Fibroblast of pulmonary artery (primary cell): ENCODE measurements at regions not wholly inside any gene's neighbourhood (a gene's known extent, or its start where the extent isn't known, plus 50 kb on each side); places are given as distances from the start of the nearest gene placed in this dataset.

Experiments used
- DNase-seq: peaks from one replicate; pipeline ENCODE4 v3.0.0-alpha.2; 2010; ENCODE audit warnings: low read depth
- H3K4me3 ChIP-seq: replicated peaks from 2 replicates; pipeline ENCODE4 v1.5.1; 2011; ENCODE audit warnings: low read depth, mild to moderate bottlenecking, control low read depth, low read length, moderate library complexity
- CTCF ChIP-seq: IDR thresholded peaks from 2 replicates; pipeline ENCODE4 v1.5.1; 2011; ENCODE audit warnings: mild to moderate bottlenecking, control low read depth, low read length, inconsistent platforms; ENCODE audit errors: missing control alignments

- no peak for TF ChIP-seq CTCF
- DNase-seq, result no peak
- no peak overlapping the region for H3K4me3 ChIP-seq
Observed at GRCh38 chr12:5230861-5231260, 187.2 kb downstream of the KCNA5 start.

- TF ChIP-seq CTCF, result no peak
- H3K4me3 ChIP-seq, result no peak overlapping the region
- DNase-seq, result no peak
Observed at GRCh38 chr12:5232291-5232690, 188.6 kb downstream of the KCNA5 start.

- no peak for DNase-seq
- H3K4me3 ChIP-seq, result no peak overlapping the region
- TF ChIP-seq CTCF, result no peak
Observed at GRCh38 chr12:5232826-5233500, 189.3 kb downstream of the KCNA5 start.

GRCh38 chr12:5236022-5236640 lies 192.5 kb downstream of the KCNA5 start:
- DNase-seq, result no peak
- H3K4me3 ChIP-seq, result no peak overlapping the region
- TF ChIP-seq CTCF, result no peak

GRCh38 chr12:5242440-5242839 lies 189.5 kb upstream of the NTF3 start:
- DNase-seq, result no peak
- TF ChIP-seq CTCF, result no peak
- H3K4me3 ChIP-seq, result no peak overlapping the region

- H3K4me3 ChIP-seq, result no peak overlapping the region
- TF ChIP-seq CTCF, result no peak
- no peak for DNase-seq
Observed at GRCh38 chr12:5243014-5243413, 188.9 kb upstream of the NTF3 start.

- H3K4me3 ChIP-seq, result no peak overlapping the region
- DNase-seq, result no peak
- no peak for TF ChIP-seq CTCF
Observed at GRCh38 chr12:5244513-5244972, 187.4 kb upstream of the NTF3 start.
